GM12874 (cell line): ENCODE measurements at regions not wholly inside any gene's neighbourhood (a gene's known extent, or its start where the extent isn't known, plus 50 kb on each side); places are given as distances from the start of the nearest gene placed in this dataset.

ENCODE experiments used
- CTCF ChIP-seq: IDR thresholded peaks from 2 replicates; pipeline ENCODE4 v1.5.1; 2011; ENCODE audit warnings: low read depth, mild to moderate bottlenecking, control low read depth, low read length, moderate library complexity; ENCODE audit not compliant: insufficient read depth

GRCh38 chr15:66955871-66956585, 109.4 kb upstream of the SMAD3 start:
- no peak for TF ChIP-seq CTCF

- no peak for TF ChIP-seq CTCF
These were observed 108.6 kb upstream of the SMAD3 start for GRCh38 chr15:66956672-66957430.

- no peak for TF ChIP-seq CTCF
These were observed 108.0 kb upstream of the SMAD3 start for GRCh38 chr15:66957431-66957720.

- TF ChIP-seq CTCF, result no peak
These were observed 106.3 kb upstream of the SMAD3 start for GRCh38 chr15:66959066-66959465.

- no peak for TF ChIP-seq CTCF
These were observed 105.5 kb upstream of the SMAD3 start for GRCh38 chr15:66959875-66960274.

GRCh38 chr15:66960519-66960918, 104.9 kb upstream of the SMAD3 start:
- no peak for TF ChIP-seq CTCF

GRCh38 chr15:66961407-66961884, 104.0 kb upstream of the SMAD3 start:
- TF ChIP-seq CTCF, result no peak
